HG03378 (cell line): ENCODE measurements at regions not wholly inside any gene's neighbourhood (a gene's known extent, or its start where the extent isn't known, plus 50 kb on each side); places are given as distances from the start of the nearest gene placed in this dataset.
"Not testable (repeated sequence)": the region's sequence is repeated elsewhere in the genome, so short reads cannot be mapped to it uniquely, and the experiment has no call there.

ENCODE experiments used
- ATAC-seq: cut with Tn5 transposase; IDR thresholded peaks from one replicate; pipeline ENCODE4 v1.9.1; 2021; ENCODE audit warnings: mild to moderate bottlenecking, moderate library complexity; ENCODE audit not compliant: unreplicated experiment

DNA sequence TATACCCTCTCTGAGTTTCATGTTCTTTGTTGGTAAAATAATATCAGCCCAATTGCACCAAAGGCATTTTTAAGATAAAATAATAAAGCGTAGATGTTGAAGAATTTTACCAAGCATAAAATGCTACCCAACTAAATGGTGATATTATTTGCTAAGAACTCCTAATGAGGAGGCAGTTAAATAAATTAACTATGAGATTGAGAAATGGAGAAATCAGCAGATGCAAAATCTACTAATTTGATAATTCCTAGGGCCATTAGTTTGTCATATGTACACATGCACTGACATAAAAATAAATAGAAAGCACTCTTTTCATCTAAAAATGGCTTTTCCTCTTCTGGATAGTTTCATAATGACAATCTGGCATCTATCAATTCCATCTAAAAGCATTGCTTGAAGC lies 681.5 kb upstream of the FAM98A start:
- ATAC-seq = no peak

- ATAC-seq = peak; percentile 100
Observed at GRCh38 chr2:34266908-34267697, 668.0 kb upstream of the FAM98A start.

GRCh38 chr2:34261701-34262100 lies 662.6 kb upstream of the FAM98A start:
- ATAC-seq = no peak

DNA sequence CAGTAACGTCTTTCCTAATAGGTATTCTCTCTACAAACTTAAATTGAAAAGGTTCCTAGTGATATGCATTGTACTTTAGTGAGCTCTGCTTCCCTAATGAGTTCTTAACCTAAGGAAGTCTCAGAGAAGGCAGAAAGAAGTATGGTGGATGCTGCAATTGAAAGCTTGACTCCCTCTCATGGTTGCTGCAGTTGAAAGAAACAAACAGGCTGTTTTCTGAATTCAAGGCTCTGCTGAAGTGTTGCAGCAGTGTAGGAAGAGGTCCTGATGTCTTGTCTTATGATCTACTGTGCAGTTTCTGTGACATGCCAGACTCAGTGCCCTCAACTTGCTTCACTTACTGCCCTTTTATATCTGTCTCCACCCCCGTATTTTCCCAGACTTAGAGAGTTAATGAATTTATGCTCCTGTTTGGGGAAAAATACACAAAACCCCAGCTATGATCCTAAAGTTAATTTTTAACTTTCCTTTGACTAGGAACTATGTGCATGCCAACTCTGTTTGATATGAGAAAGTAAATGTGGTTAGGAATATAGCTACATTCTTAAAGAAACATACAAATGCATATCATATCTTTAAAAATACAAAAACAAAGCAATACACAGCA lies 655.3 kb upstream of the FAM98A start:
- ATAC-seq = no peak

GRCh38 chr2:34252111-34252510 lies 653.0 kb upstream of the FAM98A start:
- ATAC-seq = no peak

DNA sequence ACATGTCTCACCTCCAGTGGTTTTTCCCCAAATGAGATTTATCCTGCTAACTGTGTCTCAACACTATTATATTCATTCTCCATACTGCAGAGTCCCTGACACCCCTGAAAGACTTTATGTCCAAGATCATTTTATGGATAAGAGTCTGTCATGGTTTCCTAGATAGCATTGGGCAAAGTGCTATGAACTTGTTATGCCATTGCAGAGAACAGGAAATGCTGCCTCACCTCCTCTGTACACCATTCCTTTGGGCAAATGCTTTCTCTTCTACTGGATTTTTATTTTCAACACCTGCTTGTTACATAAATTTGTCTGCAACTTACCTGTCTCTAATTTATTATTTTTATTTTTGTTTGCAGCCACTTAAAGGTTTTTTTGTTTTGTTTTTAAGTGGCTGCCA lies 652.5 kb upstream of the FAM98A start:
- ATAC-seq = no peak

DNA sequence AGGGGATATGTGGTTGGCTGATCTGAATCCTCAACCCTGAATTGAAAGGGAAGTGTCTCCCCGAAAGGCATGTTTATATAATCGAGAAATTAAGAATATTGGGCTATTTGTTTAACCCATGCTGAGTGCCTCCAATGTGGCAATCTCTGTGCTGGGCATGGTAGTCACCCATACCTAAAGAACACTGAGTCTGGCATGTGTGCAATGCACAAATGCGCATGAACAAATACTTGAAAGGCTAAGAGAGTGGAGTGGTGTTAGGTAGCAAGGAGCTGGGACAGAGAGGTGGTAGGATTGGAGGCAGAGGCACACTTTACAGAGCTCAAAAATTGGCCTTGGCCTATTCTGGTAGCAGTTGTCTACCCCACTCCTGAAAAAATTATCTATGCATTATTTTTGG lies 645.1 kb upstream of the FAM98A start:
- ATAC-seq = no peak

GRCh38 chr2:34242763-34243123 lies 643.6 kb upstream of the FAM98A start:
- no peak for ATAC-seq

- no peak for ATAC-seq
Observed at GRCh38 chr2:34241905-34242762, 643.0 kb upstream of the FAM98A start.

GRCh38 chr2:34239511-34239910 lies 640.4 kb upstream of the FAM98A start:
- ATAC-seq = no peak

- ATAC-seq = no peak
Observed at GRCh38 chr2:34234823-34235222, 635.7 kb upstream of the FAM98A start.

DNA sequence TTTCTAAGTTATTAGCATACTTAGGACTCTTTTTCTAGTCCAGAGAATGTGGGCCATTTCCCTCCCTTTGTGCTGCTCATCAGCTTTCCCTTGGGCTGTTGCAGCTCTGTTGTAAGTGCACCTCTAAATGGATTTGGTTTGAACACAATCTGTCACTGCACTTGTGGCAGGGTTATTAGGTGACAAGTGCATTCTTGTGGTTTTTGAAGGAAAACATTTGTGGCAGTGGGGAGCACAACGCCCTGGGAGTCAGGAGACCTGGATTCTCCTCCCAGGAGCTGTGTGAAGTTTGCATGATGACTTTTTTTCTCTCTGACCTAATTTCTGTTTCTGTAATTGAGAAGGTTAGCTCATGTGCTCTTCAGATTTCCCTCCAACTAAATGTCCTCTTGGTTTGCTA lies 630.9 kb upstream of the FAM98A start:
- ATAC-seq = no peak

DNA sequence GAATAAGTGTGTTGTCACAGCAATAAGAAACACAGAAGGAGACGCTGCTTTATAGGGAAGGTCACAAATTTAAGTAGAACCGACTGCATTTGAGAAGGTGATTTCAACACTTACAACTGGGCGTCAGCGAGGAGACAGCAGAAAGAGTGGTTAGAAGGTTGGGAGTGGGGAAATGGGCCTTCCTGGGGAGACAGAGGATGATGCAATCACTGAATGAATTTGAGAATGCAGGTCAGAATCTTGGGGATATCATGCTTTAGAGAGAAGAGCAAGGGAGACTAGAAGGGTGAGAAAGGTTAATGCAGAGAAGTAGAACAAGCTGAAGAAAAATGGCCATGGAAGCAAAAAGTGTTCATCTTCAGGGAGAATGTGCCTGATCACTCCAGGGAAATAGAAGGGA lies 616.1 kb upstream of the FAM98A start:
- ATAC-seq = no peak

DNA sequence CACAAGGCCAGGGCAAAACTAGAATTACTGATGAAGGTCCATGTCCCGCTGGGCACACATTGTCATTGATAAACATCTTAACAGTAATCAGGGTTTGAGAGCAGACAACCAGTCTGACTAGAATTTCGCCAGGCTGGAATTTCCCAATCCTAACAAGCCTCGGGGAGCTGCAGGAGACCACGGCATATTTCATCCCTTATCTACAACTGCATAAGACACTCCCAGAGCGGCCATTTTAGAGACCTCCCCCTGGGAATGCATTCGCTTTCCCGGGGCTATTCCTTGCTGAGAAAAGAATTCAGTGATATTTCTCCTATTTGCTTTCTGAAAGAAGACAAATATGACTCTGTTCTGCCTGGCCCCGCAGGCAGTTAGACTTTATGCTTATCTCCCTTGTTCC lies 611.3 kb upstream of the FAM98A start:
- ATAC-seq = not testable (repeated sequence)

GRCh38 chr2:34204560-34204959 lies 605.5 kb upstream of the FAM98A start:
- no peak for ATAC-seq

GRCh38 chr2:34201099-34201498 lies 602.0 kb upstream of the FAM98A start:
- no peak for ATAC-seq

DNA sequence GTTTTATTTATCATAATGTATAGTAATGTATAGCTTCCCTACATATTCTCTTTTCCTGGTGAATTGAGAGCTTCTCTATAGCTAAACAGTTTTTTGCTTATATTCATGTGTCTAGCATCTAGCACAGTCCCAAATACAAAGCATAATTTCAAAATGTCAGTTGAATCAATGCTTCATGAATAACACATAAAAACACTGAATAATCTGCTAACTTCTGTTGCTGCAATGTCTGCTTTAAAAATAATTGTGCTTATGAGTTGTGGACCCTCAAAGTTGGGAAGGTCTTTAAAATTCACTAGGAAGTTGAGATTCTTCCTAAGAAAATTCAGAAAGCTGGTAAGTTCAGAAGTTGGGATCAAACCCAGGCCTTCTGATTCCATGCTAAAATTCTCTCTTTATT lies 600.9 kb upstream of the FAM98A start:
- ATAC-seq = no peak

GRCh38 chr2:34193164-34193563 lies 594.1 kb upstream of the FAM98A start:
- ATAC-seq = no peak

GRCh38 chr2:34188464-34189303 lies 589.6 kb upstream of the FAM98A start:
- no peak for ATAC-seq

DNA sequence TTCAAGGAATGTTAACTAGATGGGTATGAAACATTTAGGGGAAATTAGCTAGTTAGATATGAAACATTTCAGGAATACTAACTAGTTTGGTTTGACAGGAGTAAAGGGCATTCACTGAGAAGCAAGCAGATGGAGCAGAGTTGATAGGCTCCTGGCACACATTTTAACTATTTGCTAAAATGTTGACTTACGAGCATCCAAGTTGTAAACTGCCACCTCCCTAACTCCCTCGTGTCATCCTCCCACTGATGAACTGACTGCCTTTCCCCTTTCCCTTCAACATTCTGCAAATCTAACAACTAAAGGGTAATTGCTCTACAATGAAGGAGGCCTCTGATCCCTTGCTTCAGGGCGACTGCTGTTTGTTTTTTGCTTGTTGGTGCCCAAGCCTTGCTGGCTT lies 580.4 kb upstream of the FAM98A start:
- ATAC-seq = no peak

- no peak for ATAC-seq
Observed at GRCh38 chr2:34178482-34178881, 579.4 kb upstream of the FAM98A start.
